ENCODE measurements at regions not wholly inside any gene's neighbourhood (a gene's known extent, or its start where the extent isn't known, plus 50 kb on each side); places are given as distances from the start of the nearest gene placed in this dataset.

- Histone ChIP-seq H3K36me3 (ENCODE audit: control insufficient read depth, insufficient read depth, low read length) (no peaks in the 10 kb centered on the region), H3K4me3 (ENCODE audit: low read length) (no peak overlapping the region), H3K27ac (ENCODE audit: low read length) (no peak overlapping the region), H3K4me1 (ENCODE audit: control insufficient read depth, insufficient read depth, low read length) (no peaks in the 10 kb centered on the region), H3K9me3 (replicated peaks; ENCODE audit: control insufficient read depth, low read depth, low read length) (no peaks in the 10 kb centered on the region), H3K27me3 (ENCODE audit: control insufficient read depth, insufficient read depth, low read length) (peaks cover 20% of the 10 kb centered on the region)
- WGBS (ENCODE audit: insufficient coverage): 83% methylated on average over 5 of the region's 14 CpGs
- DNase-seq: no peak
These were observed 384.4 kb downstream of the MIAT start for GRCh38 chr22:27041745-27042310.

- Histone ChIP-seq H3K27ac (ENCODE audit: low read length) (no peak overlapping the region), H3K4me1 (ENCODE audit: control insufficient read depth, insufficient read depth, low read length) (no peaks in the 10 kb centered on the region), H3K4me3 (ENCODE audit: low read length) (no peak overlapping the region), H3K36me3 (ENCODE audit: control insufficient read depth, insufficient read depth, low read length) (no peaks in the 10 kb centered on the region), H3K9me3 (replicated peaks; ENCODE audit: control insufficient read depth, low read depth, low read length) (no peaks in the 10 kb centered on the region), H3K27me3 (ENCODE audit: control insufficient read depth, insufficient read depth, low read length) (peaks cover 19% of the 10 kb centered on the region)
- DNase-seq: no peak
- WGBS (ENCODE audit: insufficient coverage): no CpG with 5 or more reads among the region's 5 CpGs
These were observed 385.9 kb downstream of the MIAT start for GRCh38 chr22:27043262-27043661.

GRCh38 chr22:27045103-27045947 lies 387.9 kb downstream of the MIAT start:
- no peaks in the 10 kb centered on the region for H3K9me3 ChIP-seq (replicated peaks; ENCODE audit: control insufficient read depth, low read depth, low read length)
- 65% methylated on average over 4 of the region's 7 CpGs for WGBS (ENCODE audit: insufficient coverage)

GRCh38 chr22:27046086-27046485 lies 388.7 kb downstream of the MIAT start:
- Histone ChIP-seq H3K4me3 (ENCODE audit: low read length) (no peak overlapping the region), H3K27ac (ENCODE audit: low read length) (no peak overlapping the region), H3K4me1 (ENCODE audit: control insufficient read depth, insufficient read depth, low read length) (no peaks in the 10 kb centered on the region), H3K9me3 (replicated peaks; ENCODE audit: control insufficient read depth, low read depth, low read length) (no peaks in the 10 kb centered on the region), H3K36me3 (ENCODE audit: control insufficient read depth, insufficient read depth, low read length) (no peaks in the 10 kb centered on the region), H3K27me3 (ENCODE audit: control insufficient read depth, insufficient read depth, low read length) (peaks cover 16% of the 10 kb centered on the region)
- 63% methylated on average over 1 of the region's 1 CpG for WGBS (ENCODE audit: insufficient coverage)
- DNase-seq: no peak

More at GRCh38 chr22:27045103-27045947, 387.9 kb downstream of the MIAT start:
- H3K27ac ChIP-seq (ENCODE audit: low read length): no peak overlapping the region
- peaks cover 19% of the 10 kb centered on the region for H3K27me3 ChIP-seq (ENCODE audit: control insufficient read depth, insufficient read depth, low read length)
- H3K36me3 ChIP-seq (ENCODE audit: control insufficient read depth, insufficient read depth, low read length): no peaks in the 10 kb centered on the region
- H3K4me3 ChIP-seq (ENCODE audit: low read length): no peak overlapping the region
- H3K4me1 ChIP-seq (ENCODE audit: control insufficient read depth, insufficient read depth, low read length): no peaks in the 10 kb centered on the region
- no peak for DNase-seq

- H3K9me3 ChIP-seq (replicated peaks; ENCODE audit: control insufficient read depth, low read depth, low read length): no peaks in the 10 kb centered on the region
- DNase-seq: no peak
- whole genome bisulfite sequencing (ENCODE audit: insufficient coverage): 88% methylated on average over 1 of the region's 2 CpGs
- H3K4me3 ChIP-seq (ENCODE audit: low read length): no peak overlapping the region
- no peak overlapping the region for H3K27ac ChIP-seq (ENCODE audit: low read length)
- H3K36me3 ChIP-seq (ENCODE audit: control insufficient read depth, insufficient read depth, low read length): no peaks in the 10 kb centered on the region
- H3K27me3 ChIP-seq (ENCODE audit: control insufficient read depth, insufficient read depth, low read length): peaks cover 16% of the 10 kb centered on the region
- no peaks in the 10 kb centered on the region for H3K4me1 ChIP-seq (ENCODE audit: control insufficient read depth, insufficient read depth, low read length)
These were observed 389.2 kb downstream of the MIAT start for GRCh38 chr22:27046603-27047002.

GRCh38 chr22:27050771-27051170 lies 393.4 kb downstream of the MIAT start:
- H3K4me1 ChIP-seq (ENCODE audit: control insufficient read depth, insufficient read depth, low read length): no peaks in the 10 kb centered on the region
- no peaks in the 10 kb centered on the region for H3K36me3 ChIP-seq (ENCODE audit: control insufficient read depth, insufficient read depth, low read length)
- peaks cover 5% of the 10 kb centered on the region for H3K27me3 ChIP-seq (ENCODE audit: control insufficient read depth, insufficient read depth, low read length)
- no peak overlapping the region for H3K4me3 ChIP-seq (ENCODE audit: low read length)
- no peaks in the 10 kb centered on the region for H3K9me3 ChIP-seq (replicated peaks; ENCODE audit: control insufficient read depth, low read depth, low read length)
- 88% methylated on average over 4 of the region's 4 CpGs for WGBS (ENCODE audit: insufficient coverage)
- no peak overlapping the region for H3K27ac ChIP-seq (ENCODE audit: low read length)
- DNase-seq: no peak

- 65% methylated on average over 2 of the region's 3 CpGs for WGBS (ENCODE audit: insufficient coverage)
- no peak overlapping the region for H3K27ac ChIP-seq (ENCODE audit: low read length)
- peaks cover 3% of the 10 kb centered on the region for H3K27me3 ChIP-seq (ENCODE audit: control insufficient read depth, insufficient read depth, low read length)
- no peaks in the 10 kb centered on the region for H3K36me3 ChIP-seq (ENCODE audit: control insufficient read depth, insufficient read depth, low read length)
- H3K9me3 ChIP-seq (replicated peaks; ENCODE audit: control insufficient read depth, low read depth, low read length): no peaks in the 10 kb centered on the region
- no peak for DNase-seq
- H3K4me3 ChIP-seq (ENCODE audit: low read length): no peak overlapping the region
- no peaks in the 10 kb centered on the region for H3K4me1 ChIP-seq (ENCODE audit: control insufficient read depth, insufficient read depth, low read length)
These were observed 394.0 kb downstream of the MIAT start for GRCh38 chr22:27051407-27051806.

- Histone ChIP-seq H3K4me1 (ENCODE audit: control insufficient read depth, insufficient read depth, low read length) (no peaks in the 10 kb centered on the region), H3K27me3 (ENCODE audit: control insufficient read depth, insufficient read depth, low read length) (peaks cover 4% of the 10 kb centered on the region)
These were observed 400.3 kb downstream of the MIAT start for GRCh38 chr22:27057717-27058116.

GRCh38 chr22:27060190-27060589 lies 402.8 kb downstream of the MIAT start:
- peaks cover 16% of the 10 kb centered on the region for H3K27me3 ChIP-seq (ENCODE audit: control insufficient read depth, insufficient read depth, low read length)

More at GRCh38 chr22:27057717-27058116, 400.3 kb downstream of the MIAT start:
- H3K4me3 ChIP-seq (ENCODE audit: low read length): no peak overlapping the region
- H3K9me3 ChIP-seq (replicated peaks; ENCODE audit: control insufficient read depth, low read depth, low read length): no peaks in the 10 kb centered on the region
- H3K27ac ChIP-seq (ENCODE audit: low read length): no peak overlapping the region
- H3K36me3 ChIP-seq (ENCODE audit: control insufficient read depth, insufficient read depth, low read length): no peaks in the 10 kb centered on the region
- no peak for DNase-seq

GRCh38 chr22:27062910-27063309 lies 405.5 kb downstream of the MIAT start:
- no peak for DNase-seq
- H3K27me3 ChIP-seq (ENCODE audit: control insufficient read depth, insufficient read depth, low read length): peaks cover 25% of the 10 kb centered on the region
- no peaks in the 10 kb centered on the region for H3K9me3 ChIP-seq (replicated peaks; ENCODE audit: control insufficient read depth, low read depth, low read length)
- H3K27ac ChIP-seq (ENCODE audit: low read length): no peak overlapping the region
- H3K36me3 ChIP-seq (ENCODE audit: control insufficient read depth, insufficient read depth, low read length): no peaks in the 10 kb centered on the region
- 96% methylated on average over 2 of the region's 2 CpGs for WGBS (ENCODE audit: insufficient coverage)
- H3K4me3 ChIP-seq (ENCODE audit: low read length): no peak overlapping the region
- no peaks in the 10 kb centered on the region for H3K4me1 ChIP-seq (ENCODE audit: control insufficient read depth, insufficient read depth, low read length)

More at GRCh38 chr22:27060190-27060589, 402.8 kb downstream of the MIAT start:
- Histone ChIP-seq H3K9me3 (replicated peaks; ENCODE audit: control insufficient read depth, low read depth, low read length) (no peaks in the 10 kb centered on the region), H3K36me3 (ENCODE audit: control insufficient read depth, insufficient read depth, low read length) (no peaks in the 10 kb centered on the region), H3K4me1 (ENCODE audit: control insufficient read depth, insufficient read depth, low read length) (no peaks in the 10 kb centered on the region), H3K27ac (ENCODE audit: low read length) (no peak overlapping the region), H3K4me3 (ENCODE audit: low read length) (no peak overlapping the region)
- WGBS (ENCODE audit: insufficient coverage): 67% methylated on average over 7 of the region's 15 CpGs
- DNase-seq: no peak
